ENCODE measurements at regions not wholly inside any gene's neighbourhood (a gene's known extent, or its start where the extent isn't known, plus 50 kb on each side); places are given as distances from the start of the nearest gene placed in this dataset.

DNA sequence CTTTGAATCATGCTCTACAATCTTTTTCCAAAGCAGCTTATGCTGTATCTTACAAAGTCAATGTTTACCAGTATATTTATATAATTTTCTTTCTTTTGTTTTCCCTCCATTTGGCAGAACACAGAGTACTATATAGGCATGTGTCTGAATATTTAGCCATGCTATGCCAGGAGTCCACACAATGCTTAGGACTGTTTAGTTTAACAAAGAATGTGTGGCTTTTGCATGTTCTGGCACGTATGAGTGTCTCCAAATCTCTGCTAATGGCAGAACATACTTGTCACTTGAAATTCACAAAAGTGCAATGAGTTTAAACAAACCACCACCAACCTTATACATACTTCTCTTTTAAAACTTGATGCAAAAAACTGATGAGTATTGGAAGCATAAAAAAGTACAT, 268.0 kb downstream of the NR4A2 start:
- TF ChIP-seq EZH2phosphoT487 (IDR thresholded peaks at IDR 0.05; ENCODE audit: borderline replicate concordance) = no peak
- TF ChIP-seq, protein P1, sequence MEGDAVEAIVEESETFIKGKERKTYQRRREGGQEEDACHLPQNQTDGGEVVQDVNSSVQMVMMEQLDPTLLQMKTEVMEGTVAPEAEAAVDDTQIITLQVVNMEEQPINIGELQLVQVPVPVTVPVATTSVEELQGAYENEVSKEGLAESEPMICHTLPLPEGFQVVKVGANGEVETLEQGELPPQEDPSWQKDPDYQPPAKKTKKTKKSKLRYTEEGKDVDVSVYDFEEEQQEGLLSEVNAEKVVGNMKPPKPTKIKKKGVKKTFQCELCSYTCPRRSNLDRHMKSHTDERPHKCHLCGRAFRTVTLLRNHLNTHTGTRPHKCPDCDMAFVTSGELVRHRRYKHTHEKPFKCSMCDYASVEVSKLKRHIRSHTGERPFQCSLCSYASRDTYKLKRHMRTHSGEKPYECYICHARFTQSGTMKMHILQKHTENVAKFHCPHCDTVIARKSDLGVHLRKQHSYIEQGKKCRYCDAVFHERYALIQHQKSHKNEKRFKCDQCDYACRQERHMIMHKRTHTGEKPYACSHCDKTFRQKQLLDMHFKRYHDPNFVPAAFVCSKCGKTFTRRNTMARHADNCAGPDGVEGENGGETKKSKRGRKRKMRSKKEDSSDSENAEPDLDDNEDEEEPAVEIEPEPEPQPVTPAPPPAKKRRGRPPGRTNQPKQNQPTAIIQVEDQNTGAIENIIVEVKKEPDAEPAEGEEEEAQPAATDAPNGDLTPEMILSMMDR (conservative IDR thresholded peaks at IDR 0.05; ENCODE audit: low read length) = no peak
- H2AFZ ChIP-seq (ENCODE audit: low read length) = no peak overlapping the region

GRCh38 chr2:156057647-156058046, 274.9 kb downstream of the NR4A2 start:
- Histone ChIP-seq H3K4me2 (ENCODE audit: low read depth, low read length, poor library complexity, severe bottlenecking) (no peak overlapping the region), H2AFZ (ENCODE audit: low read length) (no peak overlapping the region)

More for the DNA sequence above, 268.0 kb downstream of the NR4A2 start:
- H3K36me3 ChIP-seq (ENCODE audit: insufficient read depth, low read length) = no peaks in the 10 kb centered on the region
- H3K4me2 ChIP-seq (ENCODE audit: low read depth, low read length, poor library complexity, severe bottlenecking) = no peak overlapping the region
- H3K9me2 ChIP-seq (replicated peaks; ENCODE audit: low read depth, low read length) = no peaks in the 10 kb centered on the region
- H3F3A ChIP-seq (ENCODE audit: low read depth) = no peaks in the 10 kb centered on the region
- H3K9ac ChIP-seq (ENCODE audit: low read depth, low read length, poor library complexity, severe bottlenecking) = no peak overlapping the region
- no peaks in the 10 kb centered on the region for H3K27me3 ChIP-seq (ENCODE audit: insufficient read depth, low read length, poor library complexity, severe bottlenecking)
- no peaks in the 10 kb centered on the region for H3K4me1 ChIP-seq (ENCODE audit: insufficient read depth, low read length, poor library complexity, severe bottlenecking)
- no peaks in the 10 kb centered on the region for H3K9me3 ChIP-seq (ENCODE audit: insufficient read depth, low read depth, low read length)
- H3K4me3 ChIP-seq (ENCODE audit: low read length, poor library complexity, severe bottlenecking) = no peak overlapping the region
- no peaks in the 10 kb centered on the region for H4K20me1 ChIP-seq (ENCODE audit: insufficient read depth, low read length, poor library complexity, severe bottlenecking)
- H3K79me2 ChIP-seq (ENCODE audit: insufficient read depth, low read length) = no peaks in the 10 kb centered on the region

DNA sequence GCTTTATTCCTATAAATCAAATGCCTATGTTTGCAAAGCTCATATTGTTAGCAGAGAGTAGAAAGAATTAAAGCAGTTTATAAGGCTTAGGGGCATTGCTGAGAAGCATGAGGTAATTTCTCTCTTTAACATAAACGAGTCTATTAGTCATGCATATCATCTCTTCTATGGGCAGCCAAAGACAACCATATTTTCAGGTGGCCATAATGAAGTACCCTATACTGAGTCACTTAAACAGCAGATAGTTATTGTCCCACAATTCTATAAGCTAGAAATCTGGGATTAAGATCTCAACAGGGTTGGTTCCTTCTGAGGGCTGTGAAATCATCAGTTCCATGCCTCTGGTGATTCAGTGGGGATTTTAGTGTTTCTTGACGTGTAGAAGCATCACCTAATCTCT, 277.5 kb downstream of the NR4A2 start:
- Histone ChIP-seq H3K4me1 (ENCODE audit: insufficient read depth, low read length, poor library complexity, severe bottlenecking) (no peaks in the 10 kb centered on the region), H3K27me3 (ENCODE audit: insufficient read depth, low read length, poor library complexity, severe bottlenecking) (no peaks in the 10 kb centered on the region), H3K9ac (ENCODE audit: low read depth, low read length, poor library complexity, severe bottlenecking) (no peak overlapping the region), H3K9me2 (replicated peaks; ENCODE audit: low read depth, low read length) (no peaks in the 10 kb centered on the region), H3K4me2 (ENCODE audit: low read depth, low read length, poor library complexity, severe bottlenecking) (no peak overlapping the region), H3K79me2 (ENCODE audit: insufficient read depth, low read length) (no peaks in the 10 kb centered on the region), H2AFZ (ENCODE audit: low read length) (no peak overlapping the region), H3K36me3 (ENCODE audit: insufficient read depth, low read length) (no peaks in the 10 kb centered on the region), H3F3A (ENCODE audit: low read depth) (no peaks in the 10 kb centered on the region), H3K9me3 (ENCODE audit: insufficient read depth, low read depth, low read length) (no peaks in the 10 kb centered on the region), H4K20me1 (ENCODE audit: insufficient read depth, low read length, poor library complexity, severe bottlenecking) (no peaks in the 10 kb centered on the region), H3K4me3 (ENCODE audit: low read length, poor library complexity, severe bottlenecking) (no peak overlapping the region)
- TF ChIP-seq, protein P1 (conservative IDR thresholded peaks at IDR 0.05; ENCODE audit: low read length) = no peak
- TF ChIP-seq EZH2phosphoT487 (IDR thresholded peaks at IDR 0.05; ENCODE audit: borderline replicate concordance) = no peak

More at GRCh38 chr2:156057647-156058046, 274.9 kb downstream of the NR4A2 start:
- Histone ChIP-seq H3K36me3 (ENCODE audit: insufficient read depth, low read length) (no peaks in the 10 kb centered on the region), H3K9ac (ENCODE audit: low read depth, low read length, poor library complexity, severe bottlenecking) (no peak overlapping the region), H3K4me3 (ENCODE audit: low read length, poor library complexity, severe bottlenecking) (no peak overlapping the region), H3K4me1 (ENCODE audit: insufficient read depth, low read length, poor library complexity, severe bottlenecking) (no peaks in the 10 kb centered on the region), H3F3A (ENCODE audit: low read depth) (no peaks in the 10 kb centered on the region), H3K9me2 (replicated peaks; ENCODE audit: low read depth, low read length) (no peaks in the 10 kb centered on the region), H4K20me1 (ENCODE audit: insufficient read depth, low read length, poor library complexity, severe bottlenecking) (no peaks in the 10 kb centered on the region), H3K9me3 (ENCODE audit: insufficient read depth, low read depth, low read length) (no peaks in the 10 kb centered on the region), H3K27me3 (ENCODE audit: insufficient read depth, low read length, poor library complexity, severe bottlenecking) (no peaks in the 10 kb centered on the region), H3K79me2 (ENCODE audit: insufficient read depth, low read length) (no peaks in the 10 kb centered on the region)
- TF ChIP-seq, protein P1 (conservative IDR thresholded peaks at IDR 0.05; ENCODE audit: low read length) = no peak
- TF ChIP-seq EZH2phosphoT487 (IDR thresholded peaks at IDR 0.05; ENCODE audit: borderline replicate concordance) = no peak
